ENCODE measurements at regions not wholly inside any gene's neighbourhood (a gene's known extent, or its start where the extent isn't known, plus 50 kb on each side); places are given as distances from the start of the nearest gene placed in this dataset.

DNA sequence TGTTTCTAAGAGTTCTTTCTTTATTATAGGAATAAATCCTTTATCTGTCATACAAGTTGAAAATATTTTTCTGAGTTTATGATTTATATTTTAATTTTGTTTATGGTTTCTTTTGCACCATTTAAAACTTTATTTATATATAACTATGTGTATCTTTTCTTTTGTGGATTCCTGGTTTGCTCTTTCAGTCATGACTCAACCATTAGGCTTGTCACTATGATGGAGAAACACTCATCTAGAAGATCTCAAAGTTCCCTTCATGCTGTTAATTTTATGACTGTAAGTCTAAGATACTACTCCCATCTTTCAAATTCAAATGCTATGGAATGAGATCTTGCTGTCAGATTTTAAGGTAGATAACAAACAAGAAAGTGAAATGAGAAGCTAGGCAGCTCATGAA is 199.5 kb downstream of the INHBA start:
- no peak for DNase-seq (ENCODE audit: low spot score)
- TF ChIP-seq, protein P1, sequence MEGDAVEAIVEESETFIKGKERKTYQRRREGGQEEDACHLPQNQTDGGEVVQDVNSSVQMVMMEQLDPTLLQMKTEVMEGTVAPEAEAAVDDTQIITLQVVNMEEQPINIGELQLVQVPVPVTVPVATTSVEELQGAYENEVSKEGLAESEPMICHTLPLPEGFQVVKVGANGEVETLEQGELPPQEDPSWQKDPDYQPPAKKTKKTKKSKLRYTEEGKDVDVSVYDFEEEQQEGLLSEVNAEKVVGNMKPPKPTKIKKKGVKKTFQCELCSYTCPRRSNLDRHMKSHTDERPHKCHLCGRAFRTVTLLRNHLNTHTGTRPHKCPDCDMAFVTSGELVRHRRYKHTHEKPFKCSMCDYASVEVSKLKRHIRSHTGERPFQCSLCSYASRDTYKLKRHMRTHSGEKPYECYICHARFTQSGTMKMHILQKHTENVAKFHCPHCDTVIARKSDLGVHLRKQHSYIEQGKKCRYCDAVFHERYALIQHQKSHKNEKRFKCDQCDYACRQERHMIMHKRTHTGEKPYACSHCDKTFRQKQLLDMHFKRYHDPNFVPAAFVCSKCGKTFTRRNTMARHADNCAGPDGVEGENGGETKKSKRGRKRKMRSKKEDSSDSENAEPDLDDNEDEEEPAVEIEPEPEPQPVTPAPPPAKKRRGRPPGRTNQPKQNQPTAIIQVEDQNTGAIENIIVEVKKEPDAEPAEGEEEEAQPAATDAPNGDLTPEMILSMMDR (IDR thresholded peaks at IDR 0.05; ENCODE audit: extremely low read depth, insufficient read depth, missing control alignments) = no peak
- in situ Hi-C loops (cut with MboI; ENCODE audit: low pct_unique_long_range_greater_than_20kb, low sequenced_read_pairs, unreplicated experiment) = no loop called here

- in situ Hi-C loops (cut with MboI; ENCODE audit: low pct_unique_long_range_greater_than_20kb, low sequenced_read_pairs, unreplicated experiment) = no loop called here
- no peak for DNase-seq (ENCODE audit: low spot score)
- TF ChIP-seq, protein P1 (IDR thresholded peaks at IDR 0.05; ENCODE audit: extremely low read depth, insufficient read depth, missing control alignments) = no peak
Measured at GRCh38 chr7:41501466-41501865, 201.4 kb downstream of the INHBA start.

- in situ Hi-C loops (cut with MboI; ENCODE audit: low pct_unique_long_range_greater_than_20kb, low sequenced_read_pairs, unreplicated experiment) = no loop called here
Measured at GRCh38 chr7:41501006-41501405, 201.9 kb downstream of the INHBA start.

DNA sequence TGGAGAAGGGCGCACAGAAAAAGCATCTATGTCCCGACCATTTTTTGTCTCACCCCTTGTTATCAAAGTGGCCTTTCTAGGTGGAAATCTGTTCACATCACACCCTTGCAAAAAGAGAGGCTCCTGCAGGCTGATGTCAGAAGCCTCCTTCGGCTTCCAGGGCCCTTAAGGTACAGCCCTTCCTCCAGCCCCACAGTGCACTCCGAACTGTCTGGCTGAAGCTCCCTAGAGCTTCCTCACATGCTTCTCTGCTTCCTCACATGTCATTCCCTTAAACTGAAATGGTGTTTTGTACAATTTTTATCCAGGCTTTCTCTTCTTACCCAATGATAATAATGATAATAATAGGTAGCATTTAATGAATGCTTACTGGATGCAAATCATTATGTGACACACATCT is 210.3 kb downstream of the INHBA start:
- TF ChIP-seq, protein P1 (IDR thresholded peaks at IDR 0.05; ENCODE audit: extremely low read depth, insufficient read depth, missing control alignments) = no peak
- in situ Hi-C loops (cut with MboI; ENCODE audit: low pct_unique_long_range_greater_than_20kb, low sequenced_read_pairs, unreplicated experiment) = no loop called here
- no peak for DNase-seq (ENCODE audit: low spot score)

More at GRCh38 chr7:41501006-41501405, 201.9 kb downstream of the INHBA start:
- DNase-seq (ENCODE audit: low spot score) = no peak
- TF ChIP-seq, protein P1 (IDR thresholded peaks at IDR 0.05; ENCODE audit: extremely low read depth, insufficient read depth, missing control alignments) = no peak

DNA sequence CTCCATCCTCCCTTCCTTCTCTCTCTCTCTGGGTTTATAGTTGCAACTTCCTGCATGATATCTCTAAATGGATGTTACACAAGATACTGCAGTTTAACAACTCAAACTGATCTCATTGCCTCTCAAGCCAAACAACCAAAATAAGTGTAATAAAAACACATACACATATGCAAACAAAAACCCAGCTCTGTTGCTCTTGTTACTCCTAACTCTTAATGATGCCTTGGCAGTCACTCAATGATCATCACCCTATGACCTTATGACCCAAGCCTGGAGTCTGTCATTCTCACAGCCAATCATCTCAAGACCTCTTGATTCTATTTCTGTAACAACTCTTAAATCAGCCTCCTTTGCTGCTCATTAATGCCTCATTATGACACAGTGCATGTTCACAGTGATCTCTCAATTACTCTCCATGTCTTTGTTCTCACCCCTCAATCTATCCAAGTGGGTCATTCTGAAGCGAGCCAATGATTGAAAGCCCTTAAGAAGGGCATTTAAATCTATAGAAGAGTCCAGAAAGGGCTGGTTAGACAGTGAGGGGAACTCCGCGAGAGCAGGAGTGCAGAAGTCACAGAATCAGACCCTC is 210.9 kb downstream of the INHBA start:
- TF ChIP-seq, protein P1 (IDR thresholded peaks at IDR 0.05; ENCODE audit: extremely low read depth, insufficient read depth, missing control alignments) = no peak
- DNase-seq (ENCODE audit: low spot score) = no peak
- in situ Hi-C loops (cut with MboI; ENCODE audit: low pct_unique_long_range_greater_than_20kb, low sequenced_read_pairs, unreplicated experiment) = no loop called here

- TF ChIP-seq, protein P1 (IDR thresholded peaks at IDR 0.05; ENCODE audit: extremely low read depth, insufficient read depth, missing control alignments) = no peak
- in situ Hi-C loops (cut with MboI; ENCODE audit: low pct_unique_long_range_greater_than_20kb, low sequenced_read_pairs, unreplicated experiment) = no loop called here
- DNase-seq (ENCODE audit: low spot score) = no peak
Measured at GRCh38 chr7:41491308-41491707, 211.6 kb downstream of the INHBA start.
